Gastrocnemius medialis (tissue), 4 donors: ENCODE measurements at regions not wholly inside any gene's neighbourhood (a gene's known extent, or its start where the extent isn't known, plus 50 kb on each side); places are given as distances from the start of the nearest gene placed in this dataset.

ENCODE experiments used
- CTCF ChIP-seq, 5 experiments: fragments of 450-650 bp in 3 of 5; fragments of 200-600 bp in 2 of 5; sonication (generic) in 2 of 5; IDR thresholded peaks in 4 of 5; conservative IDR thresholded peaks in 1 of 5; 1 replicate in 4 of 5; 2 replicates in 1 of 5; pipeline ENCODE4 v1.5.1; 2016 to 2019; ENCODE audit warnings: antibody characterized with exemption in 5 of 5, mild to moderate bottlenecking in 3 of 5, moderate library complexity in 3 of 5
- POLR2A ChIP-seq, 2 donors: fragments of 450-650 bp; IDR thresholded peaks; one replicate each; pipeline ENCODE4 v1.6.1; 2017; ENCODE audit warnings: antibody characterized with exemption in 2 of 2, mild to moderate bottlenecking in 2 of 2, moderate library complexity in 2 of 2

GRCh38 chr20:10770753-10771152, 97.0 kb upstream of the JAG1 start:
- TF ChIP-seq CTCF (IDR thresholded peaks at IDR 0.05 in 4 of 5, conservative IDR thresholded peaks at IDR 0.05 in 1 of 5) (no peak), POLR2A (IDR thresholded peaks at IDR 0.05) (no peak)
